ENCODE measurements at regions not wholly inside any gene's neighbourhood (a gene's known extent, or its start where the extent isn't known, plus 50 kb on each side); places are given as distances from the start of the nearest gene placed in this dataset.

GRCh38 chr2:120809151-120809550 lies 73.5 kb downstream of the GLI2 start:
- DNase-seq (ENCODE audit: low read depth in 2 of 2), result no peak

GRCh38 chr2:120809609-120810440 lies 74.2 kb downstream of the GLI2 start:
- no peak for DNase-seq (ENCODE audit: low read depth in 2 of 2)

GRCh38 chr2:120810639-120811038 lies 75.0 kb downstream of the GLI2 start:
- no peak for DNase-seq (ENCODE audit: low read depth in 2 of 2)

- no peak for DNase-seq (ENCODE audit: low read depth in 2 of 2)
Observed at GRCh38 chr2:120812866-120813265, 77.2 kb downstream of the GLI2 start.

GRCh38 chr2:120814352-120814751 lies 78.7 kb downstream of the GLI2 start:
- no peak for DNase-seq (ENCODE audit: low read depth in 2 of 2)

GRCh38 chr2:120815292-120815691 lies 79.6 kb downstream of the GLI2 start:
- DNase-seq (ENCODE audit: low read depth in 2 of 2), result no peak

GRCh38 chr2:120817136-120817955 lies 81.7 kb downstream of the GLI2 start:
- DNase-seq (ENCODE audit: low read depth in 2 of 2), result no peak

GRCh38 chr2:120817956-120818325 lies 82.3 kb downstream of the GLI2 start:
- no peak for DNase-seq (ENCODE audit: low read depth in 2 of 2)

- no peak for DNase-seq (ENCODE audit: low read depth in 2 of 2)
Observed at GRCh38 chr2:120818441-120818920, 82.8 kb downstream of the GLI2 start.

GRCh38 chr2:120819720-120820210 lies 84.1 kb downstream of the GLI2 start:
- no peak for DNase-seq (ENCODE audit: low read depth in 2 of 2)

- DNase-seq (ENCODE audit: low read depth in 2 of 2), result no peak
Observed at GRCh38 chr2:120820263-120820952, 84.7 kb downstream of the GLI2 start.

GRCh38 chr2:120820953-120821279 lies 85.2 kb downstream of the GLI2 start:
- DNase-seq (ENCODE audit: low read depth in 2 of 2), result no peak

GRCh38 chr2:120821446-120822160 lies 85.9 kb downstream of the GLI2 start:
- DNase-seq (ENCODE audit: low read depth in 2 of 2), result no peak

- no peak for DNase-seq (ENCODE audit: low read depth in 2 of 2)
Observed at GRCh38 chr2:120822933-120823332, 87.3 kb downstream of the GLI2 start.

- DNase-seq (ENCODE audit: low read depth in 2 of 2), result no peak
Observed at GRCh38 chr2:120823551-120823950, 87.9 kb downstream of the GLI2 start.

GRCh38 chr2:120824246-120824645 lies 88.6 kb downstream of the GLI2 start:
- no peak for DNase-seq (ENCODE audit: low read depth in 2 of 2)

GRCh38 chr2:120825370-120826259 lies 89.9 kb downstream of the GLI2 start:
- DNase-seq (ENCODE audit: low read depth in 2 of 2), result no peak

- no peak for DNase-seq (ENCODE audit: low read depth in 2 of 2)
Observed at GRCh38 chr2:120826260-120826648, 90.6 kb downstream of the GLI2 start.

- no peak for DNase-seq (ENCODE audit: low read depth in 2 of 2)
Observed at GRCh38 chr2:120826716-120827410, 91.2 kb downstream of the GLI2 start.

- no peak for DNase-seq (ENCODE audit: low read depth in 2 of 2)
Observed at GRCh38 chr2:120828066-120828465, 92.4 kb downstream of the GLI2 start.
